ENCODE measurements at regions not wholly inside any gene's neighbourhood (a gene's known extent, or its start where the extent isn't known, plus 50 kb on each side); places are given as distances from the start of the nearest gene placed in this dataset.

- TF ChIP-seq ZNF302 (CRISPR knock-in tag; IDR thresholded peaks at IDR 0.05) (no peak), EHF (CRISPR knock-in tag; IDR thresholded peaks at IDR 0.05) (no peak), CBX8 (IDR thresholded peaks at IDR 0.05) (no peak), CEBPB (IDR thresholded peaks at IDR 0.05) (no peak), CBX2 (IDR thresholded peaks at IDR 0.05; ENCODE audit: borderline replicate concordance, low read depth) (no peak), EHMT2 (IDR thresholded peaks at IDR 0.05; ENCODE audit: low read depth) (no peak)
These were observed 368.1 kb downstream of the C16orf95 start (continued) for GRCh38 chr16:86949116-86949515.

GRCh38 chr16:86949630-86950029 is 367.6 kb downstream of the C16orf95 start:
- Histone ChIP-seq H3K4me3 (no peak overlapping the region), H3K4me2 (no peak overlapping the region), H3K27ac (peak overlapping the region in 1 of 2 experiments; percentile 74; a peak in 2 of 6 replicates), H3K4me1 (peaks cover 31% of the 10 kb centered on the region), H3K9me3 (no peaks in the 10 kb centered on the region)
- TF ChIP-seq HES2 (IDR thresholded peaks at IDR 0.05): no peak
- TF ChIP-seq MAFK (IDR thresholded peaks at IDR 0.05; ENCODE audit: partially characterized antibody): peak; percentile 43
- TF ChIP-seq TFCP2L1 (CRISPR knock-in tag; IDR thresholded peaks at IDR 0.05): no peak
- TF ChIP-seq CEBPB (IDR thresholded peaks at IDR 0.05): no peak
- TF ChIP-seq USF2 (IDR thresholded peaks at IDR 0.05): no peak
- DNase-seq (ENCODE audit: low read depth in 1 of 2, low spot score in 1 of 2): no peak
- no peak for FAIRE-seq
- WGBS (ENCODE audit: missing lambda C conversion rate): 92% methylated on average over 3 of the region's 3 CpGs
- ChIA-PET CTCF (interaction anchor here (1.3 kb wide), 2 partner anchors 11 to 37 kb away, joined by 3 read pairs; no protein-coding TSS in a partner anchor), POLR2A (no interaction called here)
- no peak for ATAC-seq

GRCh38 chr16:86951041-86951822 is 366.0 kb downstream of the C16orf95 start:
- 78% methylated on average over 7 of the region's 7 CpGs for WGBS (ENCODE audit: missing lambda C conversion rate)
- peak overlapping the region; percentile 58 for H3K4me2 ChIP-seq
- H3K9me3 ChIP-seq: no peaks in the 10 kb centered on the region
- peak overlapping the region; percentile 74 to 81 for H3K27ac ChIP-seq
- FAIRE-seq: peak; percentile 90
- no peak for ATAC-seq
- ChIA-PET CTCF (interaction anchor here (1.4 to 1.8 kb wide), 2 partner anchors 22 to 66 kb away, joined by 4 to 5 read pairs; no protein-coding TSS in a partner anchor), POLR2A (interaction anchor here (0.5 to 0.9 kb wide), 2 partner anchors 66 to 287 kb away, joined by 3 to 4 read pairs; no protein-coding TSS in a partner anchor)
- H3K4me1 ChIP-seq: peaks cover 28% of the 10 kb centered on the region
- no peak overlapping the region for H3K4me3 ChIP-seq
- no peak for DNase-seq (ENCODE audit: low read depth in 1 of 2, low spot score in 1 of 2)
- TF ChIP-seq PBX3 (IDR thresholded peaks at IDR 0.05): no peak
- TF ChIP-seq ZC3H11A (IDR thresholded peaks at IDR 0.05): no peak
- no peak for TF ChIP-seq POLR2AphosphoS2 (conservative IDR thresholded peaks at IDR 0.05; ENCODE audit: low read length)
- TF ChIP-seq KDM5A (IDR thresholded peaks at IDR 0.05): no peak
- TF ChIP-seq HOXA7 (CRISPR knock-in tag; IDR thresholded peaks at IDR 0.05): no peak
- no peak for TF ChIP-seq EP300 (IDR thresholded peaks at IDR 0.05)
- no peak for TF ChIP-seq NR3C1 (IDR thresholded peaks at IDR 0.05)
- TF ChIP-seq NFE2L2 (conservative IDR thresholded peaks at IDR 0.05; ENCODE audit: low read length): no peak
- TF ChIP-seq HES2 (IDR thresholded peaks at IDR 0.05): no peak
- no peak for TF ChIP-seq FOSL2 (IDR thresholded peaks at IDR 0.05)
- TF ChIP-seq FOSL2 (CRISPR knock-in tag; IDR thresholded peaks at IDR 0.05): no peak
- no peak for TF ChIP-seq REST (IDR thresholded peaks at IDR 0.05)
- no peak for TF ChIP-seq HMGXB4 (CRISPR knock-in tag; IDR thresholded peaks at IDR 0.05; ENCODE audit: borderline replicate concordance)
- no peak for TF ChIP-seq CHD2 (IDR thresholded peaks at IDR 0.05; ENCODE audit: low read length, partially characterized antibody)
- no peak for TF ChIP-seq CBX2 (IDR thresholded peaks at IDR 0.05; ENCODE audit: borderline replicate concordance, low read depth)
- no peak for TF ChIP-seq HOXB13 (CRISPR knock-in tag; IDR thresholded peaks at IDR 0.05; ENCODE audit: low read depth)
- no peak for TF ChIP-seq PHF8 (IDR thresholded peaks at IDR 0.05; ENCODE audit: borderline replicate concordance, low read depth)
- no peak for TF ChIP-seq GATA3 (IDR thresholded peaks at IDR 0.05; ENCODE audit: borderline replicate concordance)
- TF ChIP-seq NPAS2 (CRISPR knock-in tag; IDR thresholded peaks at IDR 0.05; ENCODE audit: borderline replicate concordance): no peak
- TF ChIP-seq TP53 (CRISPR knock-in tag; IDR thresholded peaks at IDR 0.05): no peak

All from A549 (cell line).